Naive thymus-derived CD8-positive, alpha-beta T cell (primary cell): ENCODE measurements at regions not wholly inside any gene's neighbourhood (a gene's known extent, or its start where the extent isn't known, plus 50 kb on each side); places are given as distances from the start of the nearest gene placed in this dataset.

Experiments
- ATAC-seq, 2 donors: fragments of 150-1000 bp; cut with Tn5 transposase in 1 of 2; sonication (Bioruptor Pico), chemical (Tn5 transposase) in 1 of 2; 1 replicate in 1 of 2; 2 replicates in 1 of 2; pipeline ENCODE4 v1.10.0; 2021; ENCODE audit warnings: mild to moderate bottlenecking in 2 of 2, moderate library complexity in 2 of 2
- POLR2A ChIA-PET: fragments of 350-600 bp; sonication (Branson Sonifier 250); formaldehyde crosslinking; loops from one replicate; lab custom pipeline; 2021; ENCODE audit warnings: antibody characterized with exemption; lab: Charles Lee
- DNase-seq, 10 donors: peaks; one replicate each; pipeline versions ENCODE4 v3.0.0 to v3.0.0-alpha.2; 2020 to 2022
- H3K27ac Mint-ChIP-seq, 10 donors: one replicate each; pipeline ENCODE4 v1.8.0; 2020 to 2022; ENCODE audit warnings: mild to moderate bottlenecking in 10 of 10, mixed read lengths in 10 of 10, moderate library complexity in 4 of 10, inconsistent platforms in 1 of 10
- H3K27me3 Mint-ChIP-seq, 5 donors: one replicate each; pipeline ENCODE4 v1.8.0; 2021 to 2022; ENCODE audit warnings: mixed read lengths in 5 of 5
- H3K36me3 Mint-ChIP-seq, 3 donors: one replicate each; pipeline ENCODE4 v1.8.0; 2020 to 2022; ENCODE audit warnings: mixed read lengths in 3 of 3, mild to moderate bottlenecking in 2 of 3, inconsistent platforms in 1 of 3
- H3K4me1 Mint-ChIP-seq, 4 donors: one replicate each; pipeline ENCODE4 v1.8.0; 2021 to 2022; ENCODE audit warnings: mixed read lengths in 4 of 4
- H3K4me3 Mint-ChIP-seq, 10 donors: one replicate each; pipeline ENCODE4 v1.8.0; 2020 to 2022; ENCODE audit warnings: mild to moderate bottlenecking in 10 of 10, mixed read lengths in 10 of 10, moderate library complexity in 6 of 10, inconsistent platforms in 1 of 10
- H3K9me3 Mint-ChIP-seq, 9 donors: one replicate each; pipeline ENCODE4 v1.8.0; 2020 to 2022; ENCODE audit warnings: mixed read lengths in 9 of 9, mild to moderate bottlenecking in 3 of 9, inconsistent platforms in 1 of 9, moderate library complexity in 1 of 9

DNA sequence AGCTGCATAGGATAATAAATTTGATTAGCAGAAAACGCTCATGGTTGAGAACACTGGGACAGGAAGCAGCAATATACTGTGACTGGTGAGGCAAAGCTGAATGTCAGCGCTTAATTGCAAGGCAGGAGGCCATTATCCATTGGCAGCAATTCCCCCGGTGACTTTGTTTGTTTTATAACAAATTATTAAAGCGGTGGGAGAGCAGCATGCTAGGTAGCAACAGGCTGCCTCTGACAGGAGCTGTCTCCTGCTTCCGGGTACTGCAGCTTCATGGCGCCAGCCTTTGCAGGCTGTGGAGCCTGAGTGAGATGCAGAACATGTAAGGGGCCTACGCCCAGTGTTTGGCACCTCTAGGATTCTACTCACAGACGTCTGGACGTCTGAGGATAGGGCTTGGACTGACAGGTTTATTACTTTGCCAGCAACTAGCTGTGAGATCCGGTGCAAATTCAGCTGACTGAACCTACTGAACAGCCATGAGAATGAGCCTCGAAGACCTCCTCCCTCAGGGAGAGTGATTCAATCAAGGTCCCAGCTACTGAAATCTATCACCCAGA lies 82.1 kb upstream of the SSTR1 start:
- Mint-ChIP-seq H3K9me3 (no peaks in the 10 kb centered on the region), H3K4me3 (peak overlapping the region in 5 of 10 donors; percentile 3 to 38 (median 15)), H3K4me1 (peaks cover 18 to 54% (median 41%) of the 10 kb centered on the region in 4 donors), H3K27ac (peak overlapping the region in 8 of 10 donors; percentile 18 to 81 (median 60)), H3K27me3 (no peaks in the 10 kb centered on the region), H3K36me3 (no peaks in the 10 kb centered on the region)
- ATAC-seq (peak; percentile 69 to 76), DNase-seq (peak in 2 of 10 donors; percentile 9 to 24)
- POLR2A ChIA-PET = interaction anchor here (0.6 to 1.0 kb wide), 5 partner anchors 12 to 61 kb away, joined by 3 to 5 read pairs (median 4); no protein-coding TSS in a partner anchor

DNA sequence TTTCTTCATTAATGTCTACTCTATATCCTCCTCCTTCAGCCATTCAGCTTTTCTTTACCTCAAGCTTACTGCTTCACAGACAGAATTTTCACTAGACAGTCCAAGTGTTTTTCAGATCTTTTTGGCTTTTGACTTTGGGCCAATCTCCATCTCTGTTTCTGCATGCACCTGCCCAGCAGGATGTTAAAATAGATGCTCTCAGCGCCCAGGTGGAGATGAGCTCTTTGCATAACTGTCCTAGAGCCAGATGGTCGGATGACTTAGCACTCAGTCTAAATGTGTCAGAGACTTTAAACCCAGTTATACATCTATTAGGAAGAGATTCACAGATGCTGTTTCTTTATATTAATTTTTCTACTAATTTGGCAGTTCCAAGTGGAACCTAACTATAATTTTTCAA lies 80.3 kb upstream of the SSTR1 start:
- no peak for ATAC-seq
- H3K36me3 Mint-ChIP-seq = no peaks in the 10 kb centered on the region
- POLR2A ChIA-PET = no interaction called here
- no peaks in the 10 kb centered on the region for H3K9me3 Mint-ChIP-seq
- no peak overlapping the region for H3K27ac Mint-ChIP-seq
- no peak overlapping the region for H3K4me3 Mint-ChIP-seq
- DNase-seq = no peak
- no peaks in the 10 kb centered on the region for H3K27me3 Mint-ChIP-seq
- peaks cover 15 to 49% (median 37%) of the 10 kb centered on the region in 4 donors for H3K4me1 Mint-ChIP-seq

GRCh38 chr14:38127784-38128183 lies 79.9 kb upstream of the SSTR1 start:
- Mint-ChIP-seq H3K4me1 (peaks cover 15 to 46% (median 36%) of the 10 kb centered on the region in 4 donors), H3K36me3 (no peaks in the 10 kb centered on the region), H3K4me3 (no peak overlapping the region), H3K9me3 (no peaks in the 10 kb centered on the region), H3K27ac (peak overlapping the region in 2 of 10 donors; percentile 6 to 18), H3K27me3 (no peaks in the 10 kb centered on the region)
- POLR2A ChIA-PET = no interaction called here
- no peak for ATAC-seq
- DNase-seq = no peak

- peak overlapping the region in 2 of 10 donors; percentile 57 to 61 for H3K27ac Mint-ChIP-seq
- H3K27me3 Mint-ChIP-seq = no peaks in the 10 kb centered on the region
- DNase-seq (no peak), ATAC-seq (no peak)
- H3K9me3 Mint-ChIP-seq = no peaks in the 10 kb centered on the region
- peaks cover 15 to 46% (median 36%) of the 10 kb centered on the region in 4 donors for H3K4me1 Mint-ChIP-seq
- no peaks in the 10 kb centered on the region for H3K36me3 Mint-ChIP-seq
- POLR2A ChIA-PET = interaction anchor here (1.2 kb wide), 1 partner anchor 8 kb away, joined by 3 read pairs; no protein-coding TSS in a partner anchor
- peak overlapping the region in 1 of 10 donors; percentile 12 for H3K4me3 Mint-ChIP-seq
Measured at GRCh38 chr14:38128640-38129039, 79.1 kb upstream of the SSTR1 start.

GRCh38 chr14:38129192-38129591 lies 78.5 kb upstream of the SSTR1 start:
- Mint-ChIP-seq H3K36me3 (no peaks in the 10 kb centered on the region), H3K9me3 (no peaks in the 10 kb centered on the region), H3K27ac (peak overlapping the region in 2 of 10 donors; percentile 57 to 61), H3K27me3 (no peaks in the 10 kb centered on the region), H3K4me3 (no peak overlapping the region), H3K4me1 (peaks cover 15 to 42% (median 33%) of the 10 kb centered on the region in 4 donors)
- ATAC-seq (no peak), DNase-seq (no peak)
- POLR2A ChIA-PET = interaction anchor here (1.2 kb wide), 1 partner anchor 8 kb away, joined by 3 read pairs; no protein-coding TSS in a partner anchor

DNA sequence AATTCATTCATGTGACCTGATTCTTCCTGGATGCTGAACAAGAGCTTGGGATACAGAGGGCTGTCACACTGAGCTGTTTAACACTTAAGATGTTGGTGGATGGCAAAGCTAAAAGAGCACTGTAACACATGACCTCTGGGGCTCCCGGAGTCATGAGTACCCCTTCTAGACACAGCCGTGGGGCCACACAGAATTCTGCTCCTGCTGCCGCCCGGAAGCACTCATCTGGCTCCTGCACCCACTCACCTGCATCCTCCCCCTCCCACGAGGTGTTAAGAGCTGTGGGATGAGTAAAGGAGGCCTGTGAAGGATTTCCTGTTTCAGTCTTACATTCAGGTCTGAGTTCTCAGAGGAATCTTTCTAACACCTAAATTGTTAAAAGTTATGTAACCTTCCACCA lies 78.0 kb upstream of the SSTR1 start:
- POLR2A ChIA-PET = interaction anchor here (1.2 kb wide), 1 partner anchor 9 kb away, joined by 3 read pairs; no protein-coding TSS in a partner anchor
- H3K9me3 Mint-ChIP-seq = no peaks in the 10 kb centered on the region
- H3K4me1 Mint-ChIP-seq = peaks cover 11 to 37% (median 28%) of the 10 kb centered on the region in 4 donors
- peak overlapping the region in 4 of 10 donors; percentile 23 to 57 (median 48) for H3K4me3 Mint-ChIP-seq
- peak in 1 of 10 donors; percentile 18 for DNase-seq
- H3K27ac Mint-ChIP-seq = peak overlapping the region in 8 of 10 donors; percentile 24 to 84 (median 56)
- H3K27me3 Mint-ChIP-seq = no peaks in the 10 kb centered on the region
- ATAC-seq = peak in 1 of 2 donors; percentile 72
- no peaks in the 10 kb centered on the region for H3K36me3 Mint-ChIP-seq

GRCh38 chr14:38134416-38135030 lies 73.2 kb upstream of the SSTR1 start:
- peaks cover 0 to 2% (median 0%) of the 10 kb centered on the region in 9 donors for H3K9me3 Mint-ChIP-seq
- no peaks in the 10 kb centered on the region for H3K36me3 Mint-ChIP-seq
- POLR2A ChIA-PET = no interaction called here
- no peaks in the 10 kb centered on the region for H3K27me3 Mint-ChIP-seq
- H3K27ac Mint-ChIP-seq = no peak overlapping the region
- H3K4me1 Mint-ChIP-seq = peaks cover 6 to 12% (median 11%) of the 10 kb centered on the region in 4 donors
- ATAC-seq = no peak
- DNase-seq = no peak
- no peak overlapping the region for H3K4me3 Mint-ChIP-seq

- no peak for DNase-seq
- H3K4me1 Mint-ChIP-seq = peaks cover 1 to 5% (median 3%) of the 10 kb centered on the region in 4 donors
- H3K27ac Mint-ChIP-seq = no peak overlapping the region
- no peak for ATAC-seq
- no peak overlapping the region for H3K4me3 Mint-ChIP-seq
- POLR2A ChIA-PET = no interaction called here
- H3K27me3 Mint-ChIP-seq = no peaks in the 10 kb centered on the region
- peaks cover 0 to 2% (median 0%) of the 10 kb centered on the region in 9 donors for H3K9me3 Mint-ChIP-seq
- no peaks in the 10 kb centered on the region for H3K36me3 Mint-ChIP-seq
Measured at GRCh38 chr14:38135106-38135867, 72.4 kb upstream of the SSTR1 start.

GRCh38 chr14:38137005-38137404 lies 70.7 kb upstream of the SSTR1 start:
- peaks cover 0 to 1% (median 0%) of the 10 kb centered on the region in 4 donors for H3K4me1 Mint-ChIP-seq
- no peak for DNase-seq
- POLR2A ChIA-PET = interaction anchor here (1.6 kb wide), 1 partner anchor 11 kb away, joined by 3 read pairs; no protein-coding TSS in a partner anchor
- H3K27ac Mint-ChIP-seq = no peak overlapping the region
- H3K9me3 Mint-ChIP-seq = peaks cover 0 to 2% (median 0%) of the 10 kb centered on the region in 9 donors
- no peaks in the 10 kb centered on the region for H3K27me3 Mint-ChIP-seq
- H3K4me3 Mint-ChIP-seq = no peak overlapping the region
- ATAC-seq = no peak
- H3K36me3 Mint-ChIP-seq = no peaks in the 10 kb centered on the region

DNA sequence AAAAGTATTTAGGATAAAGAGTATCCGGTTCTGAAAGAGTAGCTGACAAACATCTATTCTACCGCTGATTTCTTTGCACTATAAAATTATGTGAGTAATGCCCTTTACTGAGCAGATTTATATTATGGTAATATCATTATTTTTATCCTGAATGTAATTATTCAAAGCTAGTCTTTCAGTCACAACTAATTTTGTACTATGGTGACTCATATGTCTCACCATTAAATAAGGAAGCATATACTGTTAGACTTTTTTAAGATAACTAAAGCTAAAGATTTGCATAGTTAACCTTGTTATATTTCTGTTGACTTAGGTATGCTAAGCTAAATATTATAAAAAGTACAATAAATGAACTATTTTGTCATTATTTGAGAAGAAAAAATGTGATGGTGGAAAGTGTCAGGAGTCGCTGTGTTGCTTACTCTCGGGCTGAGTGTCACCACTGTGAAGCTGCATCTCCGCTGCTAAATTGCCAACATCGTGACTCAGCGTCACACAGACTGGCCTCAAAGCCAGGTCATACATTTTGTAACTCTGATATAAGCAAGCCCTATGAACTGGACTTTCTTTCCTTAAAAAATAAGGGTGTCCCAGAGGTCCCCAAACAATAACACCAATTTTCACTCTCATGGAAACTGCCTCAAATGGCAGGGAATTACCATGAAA lies 69.1 kb upstream of the SSTR1 start:
- H3K27ac Mint-ChIP-seq = no peak overlapping the region
- H3K4me3 Mint-ChIP-seq = no peak overlapping the region
- ATAC-seq (no peak), DNase-seq (no peak)
- POLR2A ChIA-PET = no interaction called here
- no peaks in the 10 kb centered on the region for H3K27me3 Mint-ChIP-seq
- no peaks in the 10 kb centered on the region for H3K36me3 Mint-ChIP-seq
- peaks cover 0 to 3% (median under 1%) of the 10 kb centered on the region in 4 donors for H3K4me1 Mint-ChIP-seq
- peaks cover 0 to 2% (median 0%) of the 10 kb centered on the region in 9 donors for H3K9me3 Mint-ChIP-seq

DNA sequence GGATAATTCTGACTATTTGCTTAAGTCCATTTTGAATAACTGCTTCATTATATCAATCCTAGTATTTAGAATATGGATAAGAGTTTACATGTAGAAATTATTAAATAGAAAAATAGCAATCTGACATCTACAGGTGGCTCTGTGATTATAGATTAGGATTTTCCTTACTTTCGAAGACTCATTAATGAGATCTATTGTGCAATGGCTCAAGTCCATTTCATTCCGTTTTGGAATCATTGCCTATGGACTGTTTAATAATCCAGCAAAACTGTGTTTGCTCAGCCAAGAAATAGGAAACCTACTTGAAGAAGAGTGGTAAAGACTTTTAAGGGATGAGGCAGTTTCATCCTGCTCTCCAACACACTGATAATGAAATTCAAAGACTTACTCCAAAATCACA lies 67.8 kb upstream of the SSTR1 start:
- H3K4me3 Mint-ChIP-seq = no peak overlapping the region
- H3K27ac Mint-ChIP-seq = no peak overlapping the region
- H3K9me3 Mint-ChIP-seq = peaks cover 0 to 2% (median 0%) of the 10 kb centered on the region in 9 donors
- DNase-seq = no peak
- no peaks in the 10 kb centered on the region for H3K27me3 Mint-ChIP-seq
- H3K36me3 Mint-ChIP-seq = no peaks in the 10 kb centered on the region
- peaks cover 0 to 6% (median 2%) of the 10 kb centered on the region in 4 donors for H3K4me1 Mint-ChIP-seq
- ATAC-seq = no peak
- POLR2A ChIA-PET = no interaction called here

GRCh38 chr14:38143170-38143569 lies 64.5 kb upstream of the SSTR1 start:
- no peak for DNase-seq
- Mint-ChIP-seq H3K27ac (no peak overlapping the region), H3K27me3 (no peaks in the 10 kb centered on the region), H3K36me3 (no peaks in the 10 kb centered on the region), H3K9me3 (peaks cover 0 to 9% (median 0%) of the 10 kb centered on the region in 9 donors), H3K4me1 (peaks cover 0 to 8% (median 2%) of the 10 kb centered on the region in 4 donors), H3K4me3 (no peak overlapping the region)
- POLR2A ChIA-PET = no interaction called here
- ATAC-seq = no peak
